CD4-positive, alpha-beta T cell (primary cell): ENCODE measurements at regions not wholly inside any gene's neighbourhood (a gene's known extent, or its start where the extent isn't known, plus 50 kb on each side); places are given as distances from the start of the nearest gene placed in this dataset.

Source experiments
- ATAC-seq: fragments of 200-7000 bp; cut with Tn5 transposase; one replicate; pipeline ENCODE4 v1.10.0; 2022; ENCODE audit warnings: mild to moderate bottlenecking; ENCODE audit not compliant: poor library complexity
- CTCF ChIA-PET: fragments of 350-600 bp; sonication (Branson Sonifier 250); formaldehyde crosslinking; loops from one replicate; lab custom pipeline; 2021; ENCODE audit warnings: antibody characterized with exemption, inconsistent platforms; lab: Charles Lee
- POLR2A ChIA-PET: fragments of 350-600 bp; sonication (Branson Sonifier 250); formaldehyde crosslinking; loops from one replicate; lab custom pipeline; 2021; ENCODE audit warnings: antibody characterized with exemption, inconsistent platforms; lab: Charles Lee
- DNase-seq, 14 experiments: peaks; one replicate each; pipeline ENCODE4 v3.0.0-alpha.2; 2013 to 2020; ENCODE audit warnings: mixed read lengths in 2 of 14
- H3K27ac ChIP-seq, 2 donors: one replicate each; pipeline versions ENCODE4 v1.5.1 to v1.7.0; 2013; ENCODE audit warnings: low read length in 2 of 2, low read depth in 1 of 2, mild to moderate bottlenecking in 1 of 2
- H3K27me3 ChIP-seq, 2 experiments: 1 replicate in 1 of 2; 2 replicates in 1 of 2; pipeline versions ENCODE4 v1.6.1 to v1.7.0; 2013; ENCODE audit warnings: low read length in 2 of 2, control low read depth in 1 of 2, mild to moderate bottlenecking in 1 of 2, moderate library complexity in 1 of 2; ENCODE audit not compliant: insufficient read depth in 2 of 2, control insufficient read depth in 1 of 2
- H3K36me3 ChIP-seq: one replicate; pipeline ENCODE4 v1.6.1; 2013; ENCODE audit warnings: low read length, control low read depth; ENCODE audit not compliant: insufficient read depth
- H3K4me1 ChIP-seq: one replicate; pipeline ENCODE4 v1.6.1; 2013; ENCODE audit warnings: low read length, control low read depth; ENCODE audit not compliant: insufficient read depth
- H3K4me3 ChIP-seq: one replicate; pipeline ENCODE4 v1.5.1; 2013; ENCODE audit warnings: mild to moderate bottlenecking, low read length, moderate library complexity
- H3K9me3 ChIP-seq, 2 experiments: 1 replicate in 1 of 2; 2 replicates in 1 of 2; pipeline versions ENCODE4 v1.6.1 to v1.7.0; 2013; ENCODE audit warnings: low read length in 2 of 2, mild to moderate bottlenecking in 2 of 2, control low read depth in 1 of 2, moderate library complexity in 1 of 2; ENCODE audit not compliant: control insufficient read depth in 1 of 2, insufficient read depth in 1 of 2
- H3K27ac Mint-ChIP-seq: one replicate; pipeline ENCODE4 v1.8.0; 2020; ENCODE audit warnings: mixed read lengths
- H3K27me3 Mint-ChIP-seq: one replicate; pipeline ENCODE4 v1.8.0; 2021; ENCODE audit warnings: mixed read lengths
- H3K36me3 Mint-ChIP-seq: one replicate; pipeline ENCODE4 v1.8.0; 2021; ENCODE audit warnings: low read depth, mixed read lengths
- H3K4me1 Mint-ChIP-seq: one replicate; pipeline ENCODE4 v1.8.0; 2021; ENCODE audit warnings: low read depth, mixed read lengths
- H3K4me3 Mint-ChIP-seq: one replicate; pipeline ENCODE4 v1.8.0; 2020; ENCODE audit warnings: mild to moderate bottlenecking, mixed read lengths
- H3K9me3 Mint-ChIP-seq: one replicate; pipeline ENCODE4 v1.8.0; 2020; ENCODE audit warnings: mixed read lengths
- intact Hi-C, 2 experiments: fragments of 100-400 bp; cut with DNase I in 1 of 2; cut with micrococcal nuclease in 1 of 2; formaldehyde crosslinking; loops; one replicate each; pipeline versions ENCODE4 v1.15.1 to v1.9.0; 2023 to 2025; cut with DNase I, micrococcal nuclease
- TF ChIP-seq, protein P1 (sequence below): fragments of 200-600 bp; IDR thresholded peaks from one replicate; pipeline ENCODE4 v1.8.0; 2022; ENCODE audit warnings: antibody characterized with exemption, mild to moderate bottlenecking

DNA sequence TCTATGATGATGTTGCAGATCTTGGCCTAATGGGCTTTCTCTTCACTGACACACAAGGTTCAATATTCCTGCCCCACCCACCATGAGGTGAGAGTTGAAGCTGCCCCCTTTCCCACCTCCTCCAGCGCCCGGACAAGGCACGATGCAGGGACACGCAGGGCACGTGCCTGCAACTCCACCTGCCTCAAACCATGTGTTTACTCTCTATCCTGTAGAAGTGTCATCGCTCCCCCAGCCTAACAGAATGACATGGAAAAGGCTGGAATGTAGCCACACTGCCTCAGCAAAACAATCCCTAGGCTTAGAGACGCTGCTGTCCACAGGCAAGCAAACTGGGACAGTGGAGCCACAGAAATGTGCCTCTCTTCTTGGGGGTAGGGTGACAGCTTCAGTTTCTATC is 92.9 kb upstream of the SOD1 start:
- no peak for ATAC-seq

DNA sequence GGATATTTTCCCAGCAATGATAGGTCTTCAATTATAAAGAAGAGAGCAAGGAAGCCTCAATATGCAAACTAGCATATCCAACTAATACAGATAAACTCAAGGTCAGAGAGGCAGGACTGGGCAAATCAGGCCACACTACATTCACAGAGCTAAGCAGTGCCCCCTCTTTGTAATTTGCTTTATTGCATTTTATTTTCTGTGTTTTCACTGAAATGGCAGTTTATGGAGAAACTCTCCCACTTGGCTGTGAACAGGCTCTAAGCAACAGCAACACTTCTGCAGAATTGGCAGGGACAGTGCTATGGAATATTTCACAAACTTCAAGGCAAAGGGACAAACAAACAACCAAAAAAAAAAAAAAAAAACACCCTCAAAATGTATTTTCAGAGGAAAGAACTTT is 93.4 kb upstream of the SOD1 start:
- H3K9me3 Mint-ChIP-seq = no peaks in the 10 kb centered on the region
- H3K9me3 ChIP-seq = no peaks in the 10 kb centered on the region
- no peak overlapping the region for H3K4me3 ChIP-seq
- no peaks in the 10 kb centered on the region for H3K27me3 ChIP-seq
- CTCF ChIA-PET = interaction anchor here (0.7 kb wide), 2 partner anchors 343 to 1887 kb away, joined by 3 read pairs; no protein-coding TSS in a partner anchor
- DNase-seq = no peak
- H3K27me3 Mint-ChIP-seq = no peaks in the 10 kb centered on the region
- no peaks in the 10 kb centered on the region for H3K36me3 Mint-ChIP-seq
- POLR2A ChIA-PET = interaction anchor here (0.6 kb wide), 1 partner anchor 380 kb away, joined by 3 read pairs; no protein-coding TSS in a partner anchor
- TF ChIP-seq, protein P1, sequence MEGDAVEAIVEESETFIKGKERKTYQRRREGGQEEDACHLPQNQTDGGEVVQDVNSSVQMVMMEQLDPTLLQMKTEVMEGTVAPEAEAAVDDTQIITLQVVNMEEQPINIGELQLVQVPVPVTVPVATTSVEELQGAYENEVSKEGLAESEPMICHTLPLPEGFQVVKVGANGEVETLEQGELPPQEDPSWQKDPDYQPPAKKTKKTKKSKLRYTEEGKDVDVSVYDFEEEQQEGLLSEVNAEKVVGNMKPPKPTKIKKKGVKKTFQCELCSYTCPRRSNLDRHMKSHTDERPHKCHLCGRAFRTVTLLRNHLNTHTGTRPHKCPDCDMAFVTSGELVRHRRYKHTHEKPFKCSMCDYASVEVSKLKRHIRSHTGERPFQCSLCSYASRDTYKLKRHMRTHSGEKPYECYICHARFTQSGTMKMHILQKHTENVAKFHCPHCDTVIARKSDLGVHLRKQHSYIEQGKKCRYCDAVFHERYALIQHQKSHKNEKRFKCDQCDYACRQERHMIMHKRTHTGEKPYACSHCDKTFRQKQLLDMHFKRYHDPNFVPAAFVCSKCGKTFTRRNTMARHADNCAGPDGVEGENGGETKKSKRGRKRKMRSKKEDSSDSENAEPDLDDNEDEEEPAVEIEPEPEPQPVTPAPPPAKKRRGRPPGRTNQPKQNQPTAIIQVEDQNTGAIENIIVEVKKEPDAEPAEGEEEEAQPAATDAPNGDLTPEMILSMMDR = no peak
- ATAC-seq = no peak
- no peak overlapping the region for H3K27ac Mint-ChIP-seq
- intact Hi-C loops = no loop called here
- H3K36me3 ChIP-seq = no peaks in the 10 kb centered on the region
- no peak overlapping the region for H3K4me3 Mint-ChIP-seq
- H3K4me1 ChIP-seq = no peaks in the 10 kb centered on the region
- H3K27ac ChIP-seq = no peak overlapping the region
- H3K4me1 Mint-ChIP-seq = no peaks in the 10 kb centered on the region

More for the DNA sequence above, 92.9 kb upstream of the SOD1 start:
- intact Hi-C loops = no loop called here
- Histone ChIP-seq H3K9me3 (no peaks in the 10 kb centered on the region), H3K27me3 (no peaks in the 10 kb centered on the region), H3K36me3 (no peaks in the 10 kb centered on the region), H3K4me3 (no peak overlapping the region), H3K27ac (no peak overlapping the region), H3K4me1 (no peaks in the 10 kb centered on the region)
- Mint-ChIP-seq H3K36me3 (no peaks in the 10 kb centered on the region), H3K9me3 (no peaks in the 10 kb centered on the region), H3K27ac (no peak overlapping the region), H3K4me3 (no peak overlapping the region), H3K27me3 (no peaks in the 10 kb centered on the region), H3K4me1 (no peaks in the 10 kb centered on the region)
- POLR2A ChIA-PET = no interaction called here
- TF ChIP-seq, protein P1 = no peak
- no peak for DNase-seq
- CTCF ChIA-PET = interaction anchor here (0.7 kb wide), 2 partner anchors 344 to 1888 kb away, joined by 3 read pairs; no protein-coding TSS in a partner anchor

DNA sequence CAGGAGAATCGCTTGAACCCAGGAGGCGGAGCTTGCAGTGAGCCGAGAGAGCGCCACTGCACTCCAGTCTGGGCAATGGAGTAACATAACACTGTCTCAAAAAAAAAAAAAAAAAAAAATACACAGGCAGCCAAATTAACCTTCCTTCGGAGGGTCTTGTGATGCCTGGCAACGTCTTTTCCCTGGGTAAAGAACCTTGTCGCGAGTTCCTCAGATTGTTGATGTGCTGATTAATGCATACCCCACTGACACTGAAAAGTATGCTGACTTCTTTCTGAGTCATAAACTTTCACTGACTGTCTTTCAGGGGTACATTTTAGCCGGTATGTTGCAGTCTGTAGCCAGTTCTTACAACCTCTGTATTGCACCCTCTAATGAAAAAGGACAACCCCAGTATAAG is 95.1 kb upstream of the SOD1 start:
- H3K36me3 Mint-ChIP-seq = no peaks in the 10 kb centered on the region
- H3K9me3 Mint-ChIP-seq = no peaks in the 10 kb centered on the region
- H3K4me1 ChIP-seq = peaks cover 10% of the 10 kb centered on the region
- ChIA-PET POLR2A (no interaction called here), CTCF (no interaction called here)
- intact Hi-C loops = loop anchor here in 1 of 2 experiments (5.0 kb wide), 1 partner anchor 93 kb away; the partner anchor contains the start of gene SOD1
- H3K27ac Mint-ChIP-seq = no peak overlapping the region
- H3K4me3 Mint-ChIP-seq = no peak overlapping the region
- TF ChIP-seq, protein P1 = no peak
- H3K36me3 ChIP-seq = no peaks in the 10 kb centered on the region
- no peaks in the 10 kb centered on the region for H3K9me3 ChIP-seq
- ATAC-seq (no peak), DNase-seq (no peak)
- no peaks in the 10 kb centered on the region for H3K27me3 ChIP-seq
- no peaks in the 10 kb centered on the region for H3K27me3 Mint-ChIP-seq
- no peak overlapping the region for H3K27ac ChIP-seq
- peaks cover 9% of the 10 kb centered on the region for H3K4me1 Mint-ChIP-seq
- no peak overlapping the region for H3K4me3 ChIP-seq
